Ascending aorta (tissue), 2 donors: ENCODE measurements at regions not wholly inside any gene's neighbourhood (a gene's known extent, or its start where the extent isn't known, plus 50 kb on each side); places are given as distances from the start of the nearest gene placed in this dataset.

Experiments
- DNase-seq, 2 donors: peaks; one replicate each; pipeline ENCODE4 v3.0.0-alpha.2; 2019; ENCODE audit warnings: low spot score in 2 of 2
- H3K27ac ChIP-seq, 2 donors: fragments of 200-600 bp; sonication (generic); one replicate each; pipeline ENCODE4 v1.5.1; 2016 to 2017; ENCODE audit warnings: mild to moderate bottlenecking in 1 of 2
- H3K27me3 ChIP-seq: fragments of 200-600 bp; sonication (generic); one replicate; pipeline ENCODE4 v1.5.1; 2017
- H3K36me3 ChIP-seq, 2 donors: fragments of 200-600 bp; sonication (generic); one replicate each; pipeline ENCODE4 v1.5.1; 2016
- H3K4me1 ChIP-seq, 2 donors: fragments of 200-600 bp; sonication (generic); one replicate each; pipeline ENCODE4 v1.5.1; 2016 to 2017; ENCODE audit warnings: mild to moderate bottlenecking in 1 of 2
- H3K4me3 ChIP-seq, 2 donors: fragments of 200-600 bp; sonication (generic); one replicate each; pipeline ENCODE4 v1.5.1; 2016 to 2017; ENCODE audit warnings: mild to moderate bottlenecking in 1 of 2
- H3K9me3 ChIP-seq, 2 donors: fragments of 200-600 bp; sonication (generic); one replicate each; pipeline ENCODE4 v1.5.1; 2016
- CTCF ChIP-seq, 3 experiments: fragments of 200-600 bp in 2 of 3; fragments of 450-650 bp in 1 of 3; sonication (generic) in 2 of 3; IDR thresholded peaks; one replicate each; pipeline ENCODE4 v1.5.1; 2016 to 2019; ENCODE audit warnings: antibody characterized with exemption in 3 of 3, mild to moderate bottlenecking in 1 of 3, moderate library complexity in 1 of 3
- intact Hi-C: fragments of 100-400 bp; cut with DNase I; formaldehyde crosslinking; loops from one replicate; pipeline ENCODE4 v1.15.1; 2023

- DNase-seq = no peak
- intact Hi-C loops = no loop called here
- no peak overlapping the region for H3K27ac ChIP-seq
- H3K4me1 ChIP-seq = no peaks in the 10 kb centered on the region
- H3K4me3 ChIP-seq = no peak overlapping the region
- H3K27me3 ChIP-seq = no peaks in the 10 kb centered on the region
- TF ChIP-seq CTCF (IDR thresholded peaks at IDR 0.05) = no peak
- no peaks in the 10 kb centered on the region for H3K9me3 ChIP-seq
- no peaks in the 10 kb centered on the region for H3K36me3 ChIP-seq
These were observed 167.3 kb upstream of the MBL2 start for GRCh38 chr10:52939894-52940293.

DNA sequence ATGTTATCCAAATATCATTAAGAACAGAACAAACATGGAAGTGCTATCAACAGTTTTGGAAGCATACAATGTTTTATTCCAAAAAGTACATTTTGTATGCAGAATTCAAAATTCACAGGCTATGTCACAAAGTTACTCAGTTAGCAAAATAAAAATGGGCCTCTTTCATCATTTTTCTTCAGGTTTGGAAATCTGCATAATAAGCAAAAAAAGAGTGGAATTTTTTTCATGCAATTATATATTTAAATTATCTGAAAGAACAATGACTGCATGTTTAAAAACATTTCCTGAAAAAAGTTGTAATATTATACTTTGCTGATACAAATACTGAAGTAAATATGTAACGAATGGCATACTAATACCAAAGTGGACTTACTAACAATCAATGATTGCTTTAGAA, 161.2 kb upstream of the MBL2 start:
- no peaks in the 10 kb centered on the region for H3K36me3 ChIP-seq
- intact Hi-C loops = no loop called here
- TF ChIP-seq CTCF (IDR thresholded peaks at IDR 0.05) = no peak
- H3K27me3 ChIP-seq = no peaks in the 10 kb centered on the region
- H3K4me1 ChIP-seq = no peaks in the 10 kb centered on the region
- H3K27ac ChIP-seq = no peak overlapping the region
- no peaks in the 10 kb centered on the region for H3K9me3 ChIP-seq
- H3K4me3 ChIP-seq = no peak overlapping the region
- no peak for DNase-seq

- TF ChIP-seq CTCF (IDR thresholded peaks at IDR 0.05) = no peak
- no peak overlapping the region for H3K4me3 ChIP-seq
- DNase-seq = no peak
- H3K36me3 ChIP-seq = no peaks in the 10 kb centered on the region
- H3K27ac ChIP-seq = no peak overlapping the region
- H3K27me3 ChIP-seq = no peaks in the 10 kb centered on the region
- no peaks in the 10 kb centered on the region for H3K4me1 ChIP-seq
- H3K9me3 ChIP-seq = no peaks in the 10 kb centered on the region
- intact Hi-C loops = no loop called here
These were observed 155.1 kb upstream of the MBL2 start for GRCh38 chr10:52927678-52928077.

GRCh38 chr10:52923520-52923919, 150.9 kb upstream of the MBL2 start:
- TF ChIP-seq CTCF (IDR thresholded peaks at IDR 0.05) = no peak
- intact Hi-C loops = no loop called here
- Histone ChIP-seq H3K4me3 (no peak overlapping the region), H3K36me3 (no peaks in the 10 kb centered on the region), H3K4me1 (no peaks in the 10 kb centered on the region), H3K27me3 (no peaks in the 10 kb centered on the region), H3K27ac (no peak overlapping the region), H3K9me3 (no peaks in the 10 kb centered on the region)
- DNase-seq = no peak

DNA sequence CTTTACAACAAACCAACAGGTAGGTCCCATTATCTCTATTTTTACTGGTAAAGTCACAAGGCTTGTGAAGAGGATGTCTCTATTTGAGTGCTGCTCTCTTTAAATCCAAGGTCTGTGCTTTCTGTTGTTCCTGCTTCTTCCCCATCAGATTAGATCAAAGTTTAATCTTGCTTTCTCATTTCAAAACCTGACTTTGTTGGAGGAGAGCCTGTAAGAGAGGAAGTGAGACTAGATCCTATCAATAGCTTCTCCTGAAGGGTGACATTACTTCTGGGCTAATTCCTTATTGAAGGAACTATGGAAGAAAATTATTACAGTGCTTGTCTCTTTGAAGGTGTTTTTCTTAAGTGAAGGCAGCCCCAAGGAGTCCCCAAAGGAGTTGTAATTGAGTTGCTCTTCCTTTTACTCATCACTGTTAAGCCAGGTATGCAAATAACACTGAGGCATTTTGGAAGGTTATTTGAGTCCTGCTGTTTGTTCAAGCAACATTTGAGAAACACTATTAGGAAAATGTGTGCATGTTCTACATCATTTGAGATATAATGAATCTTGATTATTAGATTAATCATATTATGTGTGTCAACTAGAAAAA, 146.2 kb upstream of the MBL2 start:
- no peak for TF ChIP-seq CTCF (IDR thresholded peaks at IDR 0.05)
- Histone ChIP-seq H3K27ac (no peak overlapping the region), H3K9me3 (no peaks in the 10 kb centered on the region), H3K4me1 (no peaks in the 10 kb centered on the region), H3K4me3 (no peak overlapping the region), H3K27me3 (no peaks in the 10 kb centered on the region), H3K36me3 (no peaks in the 10 kb centered on the region)
- intact Hi-C loops = no loop called here
- DNase-seq = no peak

DNA sequence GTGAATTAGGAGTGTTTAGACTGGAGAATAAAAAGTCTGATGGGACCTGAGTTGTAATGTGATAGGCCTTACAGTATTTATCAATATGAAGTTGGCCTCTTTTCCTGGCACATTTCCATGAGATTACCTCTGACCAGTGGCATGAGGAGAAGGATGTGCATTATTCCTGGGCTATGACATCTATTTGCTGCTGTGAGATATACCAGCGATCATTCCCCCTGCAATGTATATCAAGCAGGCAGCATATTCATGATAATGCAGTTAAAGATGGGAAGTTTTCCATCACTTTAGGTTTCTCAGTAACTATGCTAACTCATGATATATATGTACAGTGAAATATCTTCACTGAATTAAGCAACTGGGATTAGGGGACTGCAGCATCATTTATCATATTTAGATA, 142.8 kb upstream of the MBL2 start:
- Histone ChIP-seq H3K27ac (no peak overlapping the region), H3K9me3 (no peaks in the 10 kb centered on the region), H3K4me3 (no peak overlapping the region), H3K4me1 (no peaks in the 10 kb centered on the region), H3K27me3 (no peaks in the 10 kb centered on the region), H3K36me3 (no peaks in the 10 kb centered on the region)
- TF ChIP-seq CTCF (IDR thresholded peaks at IDR 0.05) = no peak
- no peak for DNase-seq
- intact Hi-C loops = no loop called here
